NB4 (cell line): ENCODE measurements at regions not wholly inside any gene's neighbourhood (a gene's known extent, or its start where the extent isn't known, plus 50 kb on each side); places are given as distances from the start of the nearest gene placed in this dataset.

ENCODE experiments used
- DNase-seq: peaks from one replicate; pipeline ENCODE4 v3.0.0; 2010; ENCODE audit warnings: low read depth
- H3K4me3 ChIP-seq: one replicate; pipeline ENCODE4 v1.5.1; 2011; ENCODE audit warnings: mild to moderate bottlenecking, low read depth, low read length, moderate library complexity
- MYC ChIP-seq: IDR thresholded peaks from 2 replicates; pipeline ENCODE4 v1.6.1; 2011; ENCODE audit warnings: low read depth, low read length
- POLR2A ChIP-seq: IDR thresholded peaks from 2 replicates; pipeline ENCODE4 v1.6.1; 2011; ENCODE audit warnings: mild to moderate bottlenecking; ENCODE audit not compliant: insufficient read length; ENCODE audit errors: extremely low read depth
- TF ChIP-seq, protein P1 (sequence below): IDR thresholded peaks from one replicate; pipeline ENCODE4 v1.5.1; 2012; ENCODE audit warnings: low read depth, low read length
- TF ChIP-seq, protein P2 (sequence below): IDR thresholded peaks from 2 replicates; pipeline ENCODE4 v1.6.1; 2011; ENCODE audit warnings: low read depth, low read length

DNA sequence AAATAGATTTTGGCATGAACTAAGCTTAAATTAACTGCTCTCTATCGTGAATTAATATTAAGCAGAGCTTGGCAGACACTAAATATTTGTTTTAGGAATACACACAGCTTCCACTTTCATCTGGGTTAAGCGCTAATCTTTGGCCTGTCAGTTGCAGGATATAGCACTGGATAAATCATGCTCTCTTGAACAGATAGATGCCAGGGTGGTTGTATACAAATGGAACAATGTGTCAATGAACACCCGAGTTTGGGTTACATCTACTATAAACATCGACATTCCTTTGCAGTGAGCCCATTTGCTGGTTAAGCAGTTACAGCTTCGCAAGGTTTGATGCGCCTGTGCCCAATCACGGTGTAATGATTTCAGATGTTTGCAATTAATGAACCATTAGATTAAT is 338.2 kb upstream of the ZFP64 start:
- DNase-seq: no peak
- H3K4me3 ChIP-seq: no peak overlapping the region
- TF ChIP-seq MYC: no peak
- TF ChIP-seq, protein P1, sequence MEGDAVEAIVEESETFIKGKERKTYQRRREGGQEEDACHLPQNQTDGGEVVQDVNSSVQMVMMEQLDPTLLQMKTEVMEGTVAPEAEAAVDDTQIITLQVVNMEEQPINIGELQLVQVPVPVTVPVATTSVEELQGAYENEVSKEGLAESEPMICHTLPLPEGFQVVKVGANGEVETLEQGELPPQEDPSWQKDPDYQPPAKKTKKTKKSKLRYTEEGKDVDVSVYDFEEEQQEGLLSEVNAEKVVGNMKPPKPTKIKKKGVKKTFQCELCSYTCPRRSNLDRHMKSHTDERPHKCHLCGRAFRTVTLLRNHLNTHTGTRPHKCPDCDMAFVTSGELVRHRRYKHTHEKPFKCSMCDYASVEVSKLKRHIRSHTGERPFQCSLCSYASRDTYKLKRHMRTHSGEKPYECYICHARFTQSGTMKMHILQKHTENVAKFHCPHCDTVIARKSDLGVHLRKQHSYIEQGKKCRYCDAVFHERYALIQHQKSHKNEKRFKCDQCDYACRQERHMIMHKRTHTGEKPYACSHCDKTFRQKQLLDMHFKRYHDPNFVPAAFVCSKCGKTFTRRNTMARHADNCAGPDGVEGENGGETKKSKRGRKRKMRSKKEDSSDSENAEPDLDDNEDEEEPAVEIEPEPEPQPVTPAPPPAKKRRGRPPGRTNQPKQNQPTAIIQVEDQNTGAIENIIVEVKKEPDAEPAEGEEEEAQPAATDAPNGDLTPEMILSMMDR: no peak

DNA sequence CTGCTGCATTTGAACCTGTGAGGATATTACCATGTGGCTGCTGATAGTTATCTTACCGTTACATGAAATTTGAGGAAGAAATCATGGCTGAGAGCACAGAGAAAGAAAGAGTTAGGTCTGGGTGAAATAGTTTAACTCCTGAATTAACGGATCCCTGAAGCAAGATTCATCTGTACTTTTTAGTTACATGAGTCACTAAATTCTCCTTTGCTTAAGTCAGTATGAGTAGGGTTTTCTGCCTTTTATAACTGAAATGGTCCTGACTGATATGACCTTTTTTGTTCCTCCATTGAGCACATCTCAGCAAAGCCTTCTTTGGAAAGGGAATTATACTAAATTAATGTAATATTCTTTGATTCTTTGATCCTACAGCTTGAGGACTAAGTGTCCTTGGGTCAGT is 333.3 kb upstream of the ZFP64 start:
- no peak overlapping the region for H3K4me3 ChIP-seq
- DNase-seq: no peak
- TF ChIP-seq, protein P2, sequence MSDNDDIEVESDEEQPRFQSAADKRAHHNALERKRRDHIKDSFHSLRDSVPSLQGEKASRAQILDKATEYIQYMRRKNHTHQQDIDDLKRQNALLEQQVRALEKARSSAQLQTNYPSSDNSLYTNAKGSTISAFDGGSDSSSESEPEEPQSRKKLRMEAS: no peak
- TF ChIP-seq POLR2A (no peak), MYC (no peak)
- TF ChIP-seq, protein P1: no peak

DNA sequence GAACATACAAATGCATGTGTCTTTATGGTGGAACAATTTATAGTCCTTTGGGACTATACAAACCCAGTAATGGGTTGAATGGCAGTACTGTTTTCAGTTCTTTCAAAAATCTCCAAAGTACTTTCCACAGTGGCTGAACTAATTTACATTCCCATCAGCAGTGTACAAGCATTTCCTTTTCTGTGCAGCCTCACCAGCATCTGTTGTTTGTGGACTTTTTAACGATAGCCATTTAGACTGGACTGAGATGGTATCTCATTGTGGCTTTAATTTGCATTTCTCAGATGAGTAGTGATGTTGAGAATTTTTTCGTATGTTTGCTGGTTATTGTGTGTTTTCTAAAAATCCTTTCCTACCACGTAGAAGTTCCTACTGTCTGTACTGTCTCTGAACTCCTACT is 327.2 kb upstream of the ZFP64 start:
- no peak overlapping the region for H3K4me3 ChIP-seq
- TF ChIP-seq POLR2A (no peak), MYC (no peak)
- TF ChIP-seq, protein P2: no peak
- TF ChIP-seq, protein P1: no peak
- no peak for DNase-seq

DNA sequence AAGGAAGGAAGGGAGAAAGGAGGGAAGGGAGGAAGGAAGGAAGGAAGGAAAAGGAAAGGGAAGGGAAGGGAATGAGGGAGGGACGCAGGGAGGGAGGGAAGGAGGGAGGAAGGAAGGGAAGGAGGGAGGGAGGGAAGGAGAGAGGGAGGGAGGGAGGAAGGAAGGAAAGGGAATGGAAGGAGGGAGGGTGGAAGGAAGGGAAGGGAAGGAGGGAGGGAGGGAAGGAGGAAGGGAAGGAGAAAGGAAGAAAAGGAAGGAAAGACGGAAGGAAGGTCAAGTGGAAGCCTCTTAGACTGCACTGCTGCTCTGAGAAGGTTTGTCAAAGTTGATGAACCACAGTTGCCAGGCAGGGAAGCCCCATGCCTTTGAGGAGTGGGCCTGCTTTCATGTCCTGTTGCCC is 324.3 kb upstream of the ZFP64 start:
- TF ChIP-seq POLR2A (no peak), MYC (no peak)
- TF ChIP-seq, protein P1: no peak
- TF ChIP-seq, protein P2: no peak
- no peak for DNase-seq
- no peak overlapping the region for H3K4me3 ChIP-seq

DNA sequence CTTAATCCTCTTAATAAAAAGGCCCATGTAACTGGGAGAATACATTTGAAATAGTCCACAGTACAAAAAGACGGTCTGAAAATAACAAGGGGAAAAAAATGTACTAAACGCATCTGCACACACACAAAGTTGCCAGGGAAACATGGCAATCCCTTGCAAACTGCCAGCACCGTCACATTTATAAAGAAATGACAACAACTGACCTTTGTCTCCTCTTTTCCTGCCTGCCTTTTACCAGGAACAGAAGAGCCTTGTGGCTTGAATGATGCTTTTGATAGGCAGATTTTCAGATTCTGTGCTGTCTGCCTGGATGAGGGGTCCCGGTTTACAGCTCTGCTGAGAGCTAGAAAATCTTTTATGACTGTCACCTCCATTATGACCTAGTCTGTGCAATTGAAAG is 308.6 kb upstream of the ZFP64 start:
- DNase-seq: no peak
- H3K4me3 ChIP-seq: no peak overlapping the region
- TF ChIP-seq, protein P1: no peak
- TF ChIP-seq, protein P2: no peak
- TF ChIP-seq MYC (no peak), POLR2A (no peak)

DNA sequence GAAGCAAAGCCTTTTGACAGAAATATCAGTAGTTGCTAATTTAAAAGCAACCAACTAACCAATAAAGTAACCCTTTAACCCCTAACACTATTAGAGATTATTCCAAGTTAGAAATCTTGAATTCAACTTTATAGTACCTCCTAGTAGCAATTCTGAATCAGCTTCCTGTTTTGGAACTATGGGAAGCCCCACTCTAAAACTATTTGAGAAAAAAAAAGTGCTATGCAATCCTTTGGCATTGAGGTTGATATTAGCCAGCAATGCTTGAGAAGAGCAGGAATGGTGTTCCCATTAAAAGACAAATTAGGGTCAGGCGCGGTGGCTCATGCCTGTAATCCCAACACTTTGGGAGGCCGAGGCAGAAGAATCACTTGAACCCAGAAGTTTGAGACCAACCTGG is 306.2 kb upstream of the ZFP64 start:
- H3K4me3 ChIP-seq: no peak overlapping the region
- no peak for DNase-seq
- TF ChIP-seq POLR2A: no peak
- TF ChIP-seq, protein P1: no peak
- TF ChIP-seq MYC: no peak
- TF ChIP-seq, protein P2: no peak
